ENCODE measurements at regions not wholly inside any gene's neighbourhood (a gene's known extent, or its start where the extent isn't known, plus 50 kb on each side); places are given as distances from the start of the nearest gene placed in this dataset.

GRCh38 chr12:87329076-87329863 lies 699.9 kb downstream of the C12orf50 start:
- Histone ChIP-seq H3K9me3 (ENCODE audit: low read depth) (no peaks in the 10 kb centered on the region), H3K9ac (no peak overlapping the region), H3F3A (ENCODE audit: low read depth) (no peaks in the 10 kb centered on the region), H3K27ac (no peak overlapping the region), H4K20me1 (ENCODE audit: low read depth) (no peaks in the 10 kb centered on the region), H2AFZ (replicated peaks) (no peak overlapping the region), H3K4me2 (no peak overlapping the region), H3K4me1 (no peaks in the 10 kb centered on the region), H3K79me2 (ENCODE audit: low read depth) (no peaks in the 10 kb centered on the region), H3K36me3 (no peaks in the 10 kb centered on the region), H3K4me3 (no peak overlapping the region), H3K27me3 (no peaks in the 10 kb centered on the region)
- Mint-ChIP-seq H3K9me3 (no peaks in the 10 kb centered on the region), H3K27me3 (ENCODE audit: insufficient read depth, low read depth) (peaks cover 2% of the 10 kb centered on the region), H3K36me3 (no peaks in the 10 kb centered on the region), H3K27ac (no peak overlapping the region), H3K4me3 (no peak overlapping the region), H3K4me1 (no peaks in the 10 kb centered on the region)
- TF ChIP-seq EZH2phosphoT487 (IDR thresholded peaks at IDR 0.05) (no peak), EZH2 (IDR thresholded peaks at IDR 0.05) (no peak), CTCF (IDR thresholded peaks at IDR 0.05) (no peak)
- no peak for DNase-seq (ENCODE audit: low spot score)

- H3K27ac ChIP-seq: no peak overlapping the region
- H3K4me3 ChIP-seq: no peak overlapping the region
- H3K9me3 ChIP-seq (ENCODE audit: low read depth): no peaks in the 10 kb centered on the region
- no peaks in the 10 kb centered on the region for H4K20me1 ChIP-seq (ENCODE audit: low read depth)
- no peak overlapping the region for H2AFZ ChIP-seq (replicated peaks)
- H3K9ac ChIP-seq: no peak overlapping the region
- Mint-ChIP-seq H3K4me3 (no peak overlapping the region), H3K9me3 (no peaks in the 10 kb centered on the region), H3K4me1 (no peaks in the 10 kb centered on the region), H3K36me3 (no peaks in the 10 kb centered on the region), H3K27me3 (ENCODE audit: insufficient read depth, low read depth) (no peaks in the 10 kb centered on the region), H3K27ac (no peak overlapping the region)
- no peak for TF ChIP-seq CTCF (IDR thresholded peaks at IDR 0.05)
- TF ChIP-seq EZH2 (IDR thresholded peaks at IDR 0.05): no peak
- TF ChIP-seq EZH2phosphoT487 (IDR thresholded peaks at IDR 0.05): no peak
- no peaks in the 10 kb centered on the region for H3K27me3 ChIP-seq
- no peak overlapping the region for H3K4me2 ChIP-seq
- no peaks in the 10 kb centered on the region for H3F3A ChIP-seq (ENCODE audit: low read depth)
- peaks cover 1% of the 10 kb centered on the region for H3K4me1 ChIP-seq
- no peak for DNase-seq (ENCODE audit: low spot score)
- H3K79me2 ChIP-seq (ENCODE audit: low read depth): no peaks in the 10 kb centered on the region
- H3K36me3 ChIP-seq: no peaks in the 10 kb centered on the region
These were observed 705.8 kb downstream of the C12orf50 start for GRCh38 chr12:87323369-87323768.

GRCh38 chr12:87320724-87321123 lies 708.5 kb downstream of the C12orf50 start:
- Mint-ChIP-seq H3K36me3 (no peaks in the 10 kb centered on the region), H3K9me3 (no peaks in the 10 kb centered on the region), H3K27ac (no peak overlapping the region), H3K4me3 (no peak overlapping the region), H3K4me1 (no peaks in the 10 kb centered on the region), H3K27me3 (ENCODE audit: insufficient read depth, low read depth) (no peaks in the 10 kb centered on the region)
- no peaks in the 10 kb centered on the region for H3F3A ChIP-seq (ENCODE audit: low read depth)
- DNase-seq (ENCODE audit: low spot score): no peak
- no peaks in the 10 kb centered on the region for H3K27me3 ChIP-seq
- TF ChIP-seq CTCF (IDR thresholded peaks at IDR 0.05) (no peak), EZH2phosphoT487 (IDR thresholded peaks at IDR 0.05) (no peak), EZH2 (IDR thresholded peaks at IDR 0.05) (no peak)
- H3K36me3 ChIP-seq: no peaks in the 10 kb centered on the region
- no peaks in the 10 kb centered on the region for H3K9me3 ChIP-seq (ENCODE audit: low read depth)
- H3K9ac ChIP-seq: no peak overlapping the region
- no peaks in the 10 kb centered on the region for H4K20me1 ChIP-seq (ENCODE audit: low read depth)
- H2AFZ ChIP-seq (replicated peaks): no peak overlapping the region
- H3K4me2 ChIP-seq: no peak overlapping the region
- no peaks in the 10 kb centered on the region for H3K79me2 ChIP-seq (ENCODE audit: low read depth)
- peaks cover 6% of the 10 kb centered on the region for H3K4me1 ChIP-seq
- H3K4me3 ChIP-seq: no peak overlapping the region
- no peak overlapping the region for H3K27ac ChIP-seq
